ENCODE measurements at regions not wholly inside any gene's neighbourhood (a gene's known extent, or its start where the extent isn't known, plus 50 kb on each side); places are given as distances from the start of the nearest gene placed in this dataset.

- H3K9me3 ChIP-seq (ENCODE audit: low read length) = no peaks in the 10 kb centered on the region
- TF ChIP-seq CTCF (IDR thresholded peaks at IDR 0.05; ENCODE audit: low read length) (no peak), EZH2 (IDR thresholded peaks at IDR 0.05; ENCODE audit: borderline replicate concordance, low read length) (no peak)
- H3K9ac ChIP-seq (ENCODE audit: low read length) = no peak overlapping the region
- H3K9me2 ChIP-seq (ENCODE audit: low read depth, low read length) = no peaks in the 10 kb centered on the region
- H3K27me3 ChIP-seq (ENCODE audit: insufficient read depth, low read length) = no peaks in the 10 kb centered on the region
- H3K36me3 ChIP-seq (ENCODE audit: insufficient read depth, low read length) = no peaks in the 10 kb centered on the region
- no peak overlapping the region for H3K4me3 ChIP-seq (ENCODE audit: low read depth, low read length, poor library complexity, severe bottlenecking)
- no peaks in the 10 kb centered on the region for H3K79me2 ChIP-seq (ENCODE audit: insufficient read depth, low read length)
- no peaks in the 10 kb centered on the region for H3F3A ChIP-seq (ENCODE audit: insufficient read depth, low read length)
- no peak overlapping the region for H2AFZ ChIP-seq (ENCODE audit: low read length)
- peaks cover 38% of the 10 kb centered on the region for H3K4me1 ChIP-seq (ENCODE audit: insufficient read depth, low read length, severe bottlenecking)
- no peaks in the 10 kb centered on the region for H4K20me1 ChIP-seq (ENCODE audit: insufficient read depth, low read length)
- H3K27ac ChIP-seq (ENCODE audit: low read depth, low read length, poor library complexity, severe bottlenecking) = no peak overlapping the region
- no peak overlapping the region for H3K4me2 ChIP-seq (ENCODE audit: low read length)
These were observed 94.7 kb upstream of the CXXC4 start for GRCh38 chr4:104589264-104589868.

GRCh38 chr4:104591510-104591911 is 96.8 kb upstream of the CXXC4 start:
- H3K79me2 ChIP-seq (ENCODE audit: insufficient read depth, low read length) = no peaks in the 10 kb centered on the region
- no peaks in the 10 kb centered on the region for H3K36me3 ChIP-seq (ENCODE audit: insufficient read depth, low read length)

GRCh38 chr4:104592183-104592582 is 97.5 kb upstream of the CXXC4 start:
- Histone ChIP-seq H3K4me3 (ENCODE audit: low read depth, low read length, poor library complexity, severe bottlenecking) (no peak overlapping the region), H3F3A (ENCODE audit: insufficient read depth, low read length) (no peaks in the 10 kb centered on the region), H3K9me3 (ENCODE audit: low read length) (no peaks in the 10 kb centered on the region), H3K79me2 (ENCODE audit: insufficient read depth, low read length) (no peaks in the 10 kb centered on the region), H4K20me1 (ENCODE audit: insufficient read depth, low read length) (no peaks in the 10 kb centered on the region), H2AFZ (ENCODE audit: low read length) (peak overlapping the region; percentile 12; the same call in 1 of the 2 replicates), H3K9me2 (ENCODE audit: low read depth, low read length) (no peaks in the 10 kb centered on the region), H3K27me3 (ENCODE audit: insufficient read depth, low read length) (no peaks in the 10 kb centered on the region), H3K4me2 (ENCODE audit: low read length) (peak overlapping the region; percentile 40), H3K27ac (ENCODE audit: low read depth, low read length, poor library complexity, severe bottlenecking) (peak overlapping the region; percentile 69), H3K4me1 (ENCODE audit: insufficient read depth, low read length, severe bottlenecking) (peaks cover 47% of the 10 kb centered on the region), H3K36me3 (ENCODE audit: insufficient read depth, low read length) (no peaks in the 10 kb centered on the region), H3K9ac (ENCODE audit: low read length) (no peak overlapping the region)
- no peak for TF ChIP-seq EZH2 (IDR thresholded peaks at IDR 0.05; ENCODE audit: borderline replicate concordance, low read length)
- no peak for TF ChIP-seq CTCF (IDR thresholded peaks at IDR 0.05; ENCODE audit: low read length)

More at GRCh38 chr4:104591510-104591911, 96.8 kb upstream of the CXXC4 start:
- H3K9me3 ChIP-seq (ENCODE audit: low read length) = no peaks in the 10 kb centered on the region
- H3F3A ChIP-seq (ENCODE audit: insufficient read depth, low read length) = no peaks in the 10 kb centered on the region
- peak overlapping the region; percentile 69 for H3K27ac ChIP-seq (ENCODE audit: low read depth, low read length, poor library complexity, severe bottlenecking)
- TF ChIP-seq CTCF (IDR thresholded peaks at IDR 0.05; ENCODE audit: low read length) = no peak
- no peak for TF ChIP-seq EZH2 (IDR thresholded peaks at IDR 0.05; ENCODE audit: borderline replicate concordance, low read length)
- H3K9me2 ChIP-seq (ENCODE audit: low read depth, low read length) = no peaks in the 10 kb centered on the region
- H3K9ac ChIP-seq (ENCODE audit: low read length) = peak overlapping the region; percentile 14; the same call in 1 of the 2 replicates
- peaks cover 47% of the 10 kb centered on the region for H3K4me1 ChIP-seq (ENCODE audit: insufficient read depth, low read length, severe bottlenecking)
- H3K4me3 ChIP-seq (ENCODE audit: low read depth, low read length, poor library complexity, severe bottlenecking) = peak overlapping the region; percentile 1
- no peaks in the 10 kb centered on the region for H3K27me3 ChIP-seq (ENCODE audit: insufficient read depth, low read length)
- peak overlapping the region; percentile 12 for H2AFZ ChIP-seq (ENCODE audit: low read length)
- peak overlapping the region; percentile 40 for H3K4me2 ChIP-seq (ENCODE audit: low read length)
- no peaks in the 10 kb centered on the region for H4K20me1 ChIP-seq (ENCODE audit: insufficient read depth, low read length)
